ENCODE measurements at regions not wholly inside any gene's neighbourhood (a gene's known extent, or its start where the extent isn't known, plus 50 kb on each side); places are given as distances from the start of the nearest gene placed in this dataset.

GRCh38 chr2:176813156-176813555 lies 399.4 kb upstream of the HNRNPA3 start:
- DNase-seq: no peak

GRCh38 chr2:176813621-176814049 lies 399.0 kb upstream of the HNRNPA3 start:
- no peak for DNase-seq

GRCh38 chr2:176814274-176814673 lies 398.3 kb upstream of the HNRNPA3 start:
- no peak for DNase-seq

GRCh38 chr2:176814740-176815367 lies 397.7 kb upstream of the HNRNPA3 start:
- DNase-seq: no peak

- DNase-seq: no peak
These were observed 395.5 kb upstream of the HNRNPA3 start for GRCh38 chr2:176817061-176817565.

- no peak for DNase-seq
These were observed 394.5 kb upstream of the HNRNPA3 start for GRCh38 chr2:176818076-176818475.

- DNase-seq: no peak
These were observed 394.0 kb upstream of the HNRNPA3 start for GRCh38 chr2:176818617-176819016.

- DNase-seq: no peak
These were observed 393.3 kb upstream of the HNRNPA3 start for GRCh38 chr2:176819306-176819705.

GRCh38 chr2:176820371-176820932 lies 392.1 kb upstream of the HNRNPA3 start:
- no peak for DNase-seq

GRCh38 chr2:176821350-176821749 lies 391.2 kb upstream of the HNRNPA3 start:
- no peak for DNase-seq

GRCh38 chr2:176822060-176822459 lies 390.5 kb upstream of the HNRNPA3 start:
- no peak for DNase-seq

GRCh38 chr2:176826356-176826755 lies 386.2 kb upstream of the HNRNPA3 start:
- no peak for DNase-seq

GRCh38 chr2:176826984-176827668 lies 385.5 kb upstream of the HNRNPA3 start:
- DNase-seq: no peak

GRCh38 chr2:176830362-176830761 lies 382.2 kb upstream of the HNRNPA3 start:
- DNase-seq: no peak

- DNase-seq: no peak
These were observed 380.5 kb upstream of the HNRNPA3 start for GRCh38 chr2:176832086-176832485.

GRCh38 chr2:176833671-176834070 lies 378.9 kb upstream of the HNRNPA3 start:
- no peak for DNase-seq

GRCh38 chr2:176834226-176834625 lies 378.4 kb upstream of the HNRNPA3 start:
- DNase-seq: no peak

GRCh38 chr2:176843208-176843607 lies 369.4 kb upstream of the HNRNPA3 start:
- DNase-seq: no peak

GRCh38 chr2:176844461-176844860 lies 368.1 kb upstream of the HNRNPA3 start:
- no peak for DNase-seq

GRCh38 chr2:176845718-176846117 lies 366.9 kb upstream of the HNRNPA3 start:
- no peak for DNase-seq

- no peak for DNase-seq
These were observed 365.0 kb upstream of the HNRNPA3 start for GRCh38 chr2:176847575-176847974.

- DNase-seq: no peak
These were observed 363.8 kb upstream of the HNRNPA3 start for GRCh38 chr2:176848844-176849243.

GRCh38 chr2:176851200-176851888 lies 361.2 kb upstream of the HNRNPA3 start:
- no peak for DNase-seq
